ENCODE measurements at regions not wholly inside any gene's neighbourhood (a gene's known extent, or its start where the extent isn't known, plus 50 kb on each side); places are given as distances from the start of the nearest gene placed in this dataset.

- H3K4me3 ChIP-seq (ENCODE audit: low read length): no peak overlapping the region
- Mint-ChIP-seq H3K27me3 (peaks cover 7 to 27% of the 10 kb centered on the region in 2 donors), H3K36me3 (no peaks in the 10 kb centered on the region), H3K4me1 (no peaks in the 10 kb centered on the region), H3K9me3 (no peaks in the 10 kb centered on the region), H3K4me3 (no peak overlapping the region), H3K27ac (no peak overlapping the region)
- ChIA-PET CTCF (interaction anchor here (1.1 kb wide), 1 partner anchor 19 kb away, joined by 4 read pairs; no protein-coding TSS in a partner anchor), POLR2A (no interaction called here)
- H3K27me3 ChIP-seq (ENCODE audit: insufficient read depth, low read length, poor library complexity, severe bottlenecking): no peaks in the 10 kb centered on the region
- H3K36me3 ChIP-seq (ENCODE audit: insufficient read depth, low read length): no peaks in the 10 kb centered on the region
- no peak overlapping the region for H3K27ac ChIP-seq (ENCODE audit: low read depth, low read length)
- H3K9me3 ChIP-seq (ENCODE audit: low read length): no peaks in the 10 kb centered on the region
- peaks cover 3% of the 10 kb centered on the region for H3K4me1 ChIP-seq (ENCODE audit: insufficient read depth, low read length)
- no peak for DNase-seq
Observed at GRCh38 chr3:10596746-10597448, 91.5 kb upstream of the ATP2B2 start.

- Mint-ChIP-seq H3K4me3 (no peak overlapping the region), H3K9me3 (no peaks in the 10 kb centered on the region), H3K36me3 (no peaks in the 10 kb centered on the region), H3K27me3 (peaks cover 7 to 20% of the 10 kb centered on the region in 2 donors), H3K27ac (no peak overlapping the region), H3K4me1 (peaks cover 6 to 7% (median 6%) of the 10 kb centered on the region in 3 donors)
- Histone ChIP-seq H3K36me3 (ENCODE audit: insufficient read depth, low read length) (no peaks in the 10 kb centered on the region), H3K4me1 (ENCODE audit: insufficient read depth, low read length) (peaks cover 11% of the 10 kb centered on the region), H3K27me3 (ENCODE audit: insufficient read depth, low read length, poor library complexity, severe bottlenecking) (no peaks in the 10 kb centered on the region), H3K27ac (ENCODE audit: low read depth, low read length) (no peak overlapping the region), H3K9me3 (ENCODE audit: low read length) (no peaks in the 10 kb centered on the region), H3K4me3 (ENCODE audit: low read length) (no peak overlapping the region)
- ChIA-PET CTCF (no interaction called here), POLR2A (no interaction called here)
- no peak for DNase-seq
Observed at GRCh38 chr3:10597733-10598132, 92.3 kb upstream of the ATP2B2 start.

- Mint-ChIP-seq H3K36me3 (no peaks in the 10 kb centered on the region), H3K4me1 (peaks cover 19 to 20% (median 19%) of the 10 kb centered on the region in 3 donors), H3K27ac (no peak overlapping the region), H3K27me3 (peaks cover 11 to 19% of the 10 kb centered on the region in 2 donors), H3K4me3 (no peak overlapping the region), H3K9me3 (no peaks in the 10 kb centered on the region)
- ChIA-PET POLR2A (no interaction called here), CTCF (interaction anchor here (0.5 to 1.5 kb wide), 3 partner anchors 11 to 1075 kb away, joined by 3 to 4 read pairs (median 3); no protein-coding TSS in a partner anchor)
- DNase-seq: no peak
- no peaks in the 10 kb centered on the region for H3K36me3 ChIP-seq (ENCODE audit: insufficient read depth, low read length)
- H3K4me1 ChIP-seq (ENCODE audit: insufficient read depth, low read length): peaks cover 24% of the 10 kb centered on the region
- H3K27ac ChIP-seq (ENCODE audit: low read depth, low read length): no peak overlapping the region
- H3K27me3 ChIP-seq (ENCODE audit: insufficient read depth, low read length, poor library complexity, severe bottlenecking): no peaks in the 10 kb centered on the region
- no peak overlapping the region for H3K4me3 ChIP-seq (ENCODE audit: low read length)
- no peaks in the 10 kb centered on the region for H3K9me3 ChIP-seq (ENCODE audit: low read length)
Observed at GRCh38 chr3:10599017-10599416, 93.6 kb upstream of the ATP2B2 start.

- H3K27ac ChIP-seq (ENCODE audit: low read depth, low read length): no peak overlapping the region
- no peaks in the 10 kb centered on the region for H3K27me3 ChIP-seq (ENCODE audit: insufficient read depth, low read length, poor library complexity, severe bottlenecking)
- no peak for DNase-seq
- POLR2A ChIA-PET: no interaction called here
- no peak overlapping the region for H3K4me3 ChIP-seq (ENCODE audit: low read length)
- Mint-ChIP-seq H3K4me3 (no peak overlapping the region), H3K9me3 (no peaks in the 10 kb centered on the region), H3K36me3 (no peaks in the 10 kb centered on the region), H3K27me3 (peaks cover 11 to 19% of the 10 kb centered on the region in 2 donors), H3K27ac (no peak overlapping the region), H3K4me1 (peaks cover 22 to 24% (median 23%) of the 10 kb centered on the region in 3 donors)
- peaks cover 28% of the 10 kb centered on the region for H3K4me1 ChIP-seq (ENCODE audit: insufficient read depth, low read length)
- H3K36me3 ChIP-seq (ENCODE audit: insufficient read depth, low read length): no peaks in the 10 kb centered on the region
- CTCF ChIA-PET: interaction anchor here (1.2 to 1.5 kb wide), 2 partner anchors 11 to 139 kb away, joined by 3 to 4 read pairs; no protein-coding TSS in a partner anchor
- no peaks in the 10 kb centered on the region for H3K9me3 ChIP-seq (ENCODE audit: low read length)
Observed at GRCh38 chr3:10599444-10599843, 94.1 kb upstream of the ATP2B2 start.

GRCh38 chr3:10600296-10600714 lies 94.9 kb upstream of the ATP2B2 start:
- no peak overlapping the region for H3K27ac ChIP-seq (ENCODE audit: low read depth, low read length)
- no peaks in the 10 kb centered on the region for H3K36me3 Mint-ChIP-seq
- H3K27ac Mint-ChIP-seq: no peak overlapping the region
- POLR2A ChIA-PET: no interaction called here
- no peaks in the 10 kb centered on the region for H3K36me3 ChIP-seq (ENCODE audit: insufficient read depth, low read length)
- H3K9me3 Mint-ChIP-seq: no peaks in the 10 kb centered on the region
- no peaks in the 10 kb centered on the region for H3K27me3 ChIP-seq (ENCODE audit: insufficient read depth, low read length, poor library complexity, severe bottlenecking)
- H3K4me1 Mint-ChIP-seq: peaks cover 28 to 31% (median 30%) of the 10 kb centered on the region in 3 donors
- no peak overlapping the region for H3K4me3 ChIP-seq (ENCODE audit: low read length)
- no peak for DNase-seq
- H3K27me3 Mint-ChIP-seq: peaks cover 11 to 24% of the 10 kb centered on the region in 2 donors
- no peaks in the 10 kb centered on the region for H3K9me3 ChIP-seq (ENCODE audit: low read length)
- H3K4me1 ChIP-seq (ENCODE audit: insufficient read depth, low read length): peaks cover 28% of the 10 kb centered on the region
- no peak overlapping the region for H3K4me3 Mint-ChIP-seq
- CTCF ChIA-PET: interaction anchor here (1.5 kb wide), 1 partner anchor 10 kb away, joined by 3 read pairs; no protein-coding TSS in a partner anchor

- Mint-ChIP-seq H3K27ac (no peak overlapping the region), H3K4me1 (peaks cover 28 to 31% (median 30%) of the 10 kb centered on the region in 3 donors), H3K27me3 (peaks cover 11 to 23% of the 10 kb centered on the region in 2 donors), H3K9me3 (no peaks in the 10 kb centered on the region), H3K4me3 (no peak overlapping the region), H3K36me3 (no peaks in the 10 kb centered on the region)
- Histone ChIP-seq H3K4me1 (ENCODE audit: insufficient read depth, low read length) (peaks cover 28% of the 10 kb centered on the region), H3K27me3 (ENCODE audit: insufficient read depth, low read length, poor library complexity, severe bottlenecking) (no peaks in the 10 kb centered on the region), H3K36me3 (ENCODE audit: insufficient read depth, low read length) (no peaks in the 10 kb centered on the region), H3K9me3 (ENCODE audit: low read length) (no peaks in the 10 kb centered on the region), H3K27ac (ENCODE audit: low read depth, low read length) (no peak overlapping the region), H3K4me3 (ENCODE audit: low read length) (no peak overlapping the region)
- ChIA-PET CTCF (no interaction called here), POLR2A (no interaction called here)
- DNase-seq: no peak
Observed at GRCh38 chr3:10600726-10601125, 95.3 kb upstream of the ATP2B2 start.

DNA sequence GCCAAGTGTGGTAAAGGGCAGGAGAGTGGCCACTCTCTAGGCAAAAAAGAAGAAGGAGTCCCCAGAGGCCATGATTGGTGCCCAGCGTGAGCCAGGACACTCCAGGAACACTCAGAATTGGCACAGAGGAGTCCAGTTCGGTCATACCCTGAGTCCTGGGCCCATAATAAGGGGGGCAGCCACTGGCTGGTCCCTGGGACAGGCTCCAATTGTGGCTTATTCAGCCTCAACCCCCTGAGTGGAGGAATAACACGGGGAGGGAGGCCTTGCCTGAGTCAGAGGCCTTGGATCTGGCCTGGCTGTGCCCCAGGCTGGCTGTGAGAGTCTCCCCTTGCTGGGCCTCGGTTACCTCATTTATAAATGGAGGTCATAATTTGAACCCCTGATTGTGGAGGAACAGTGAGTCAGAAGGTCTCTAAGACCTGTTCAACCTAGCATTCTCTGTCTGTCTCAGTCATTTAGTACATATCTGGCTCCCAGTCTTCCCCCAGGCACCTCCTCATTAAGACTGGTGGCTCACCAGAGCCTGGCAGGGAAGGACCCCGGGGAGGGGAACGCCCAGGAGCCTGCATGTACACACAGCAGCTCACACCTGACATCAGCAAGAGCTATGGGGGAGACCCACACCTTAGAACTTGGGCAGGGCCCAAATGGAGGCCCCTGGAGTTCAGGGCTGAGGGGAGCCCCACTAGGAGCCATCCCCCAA lies 95.9 kb upstream of the ATP2B2 start:
- Mint-ChIP-seq H3K27me3 (peaks cover 8 to 21% of the 10 kb centered on the region in 2 donors), H3K27ac (no peak overlapping the region), H3K36me3 (no peaks in the 10 kb centered on the region), H3K4me1 (peaks cover 28 to 31% (median 30%) of the 10 kb centered on the region in 3 donors), H3K4me3 (no peak overlapping the region), H3K9me3 (no peaks in the 10 kb centered on the region)
- DNase-seq: no peak
- H3K4me3 ChIP-seq (ENCODE audit: low read length): no peak overlapping the region
- no peak overlapping the region for H3K27ac ChIP-seq (ENCODE audit: low read depth, low read length)
- ChIA-PET CTCF (no interaction called here), POLR2A (no interaction called here)
- H3K4me1 ChIP-seq (ENCODE audit: insufficient read depth, low read length): peaks cover 28% of the 10 kb centered on the region
- H3K9me3 ChIP-seq (ENCODE audit: low read length): no peaks in the 10 kb centered on the region
- H3K27me3 ChIP-seq (ENCODE audit: insufficient read depth, low read length, poor library complexity, severe bottlenecking): no peaks in the 10 kb centered on the region
- no peaks in the 10 kb centered on the region for H3K36me3 ChIP-seq (ENCODE audit: insufficient read depth, low read length)

DNA sequence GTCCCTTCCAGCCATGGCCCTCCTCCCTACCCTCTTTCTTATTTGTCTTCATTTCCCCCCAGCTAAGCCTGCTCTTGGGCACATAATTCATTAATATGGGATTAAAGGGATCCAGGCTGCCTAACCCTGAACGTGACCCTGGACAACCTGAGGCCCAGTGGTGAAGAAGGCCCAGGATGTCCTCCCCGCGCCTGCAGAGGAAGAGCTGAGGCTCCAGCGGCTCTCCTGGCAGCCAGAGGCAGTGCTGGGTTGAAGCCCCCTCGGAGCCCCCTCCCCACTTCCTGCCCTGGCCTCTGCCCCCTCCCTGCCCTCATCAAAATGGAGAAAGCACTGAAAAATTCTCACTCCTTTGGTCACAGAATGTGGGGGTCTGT lies 96.5 kb upstream of the ATP2B2 start:
- H3K27ac Mint-ChIP-seq: peak overlapping the region in 1 of 8 donors; percentile 84
- no peak overlapping the region for H3K4me3 Mint-ChIP-seq
- H3K36me3 Mint-ChIP-seq: no peaks in the 10 kb centered on the region
- Histone ChIP-seq H3K4me3 (ENCODE audit: low read length) (no peak overlapping the region), H3K4me1 (ENCODE audit: insufficient read depth, low read length) (peaks cover 28% of the 10 kb centered on the region), H3K27me3 (ENCODE audit: insufficient read depth, low read length, poor library complexity, severe bottlenecking) (no peaks in the 10 kb centered on the region), H3K36me3 (ENCODE audit: insufficient read depth, low read length) (no peaks in the 10 kb centered on the region), H3K9me3 (ENCODE audit: low read length) (no peaks in the 10 kb centered on the region), H3K27ac (ENCODE audit: low read depth, low read length) (no peak overlapping the region)
- peaks cover 8 to 24% of the 10 kb centered on the region in 2 donors for H3K27me3 Mint-ChIP-seq
- no peaks in the 10 kb centered on the region for H3K9me3 Mint-ChIP-seq
- ChIA-PET CTCF (no interaction called here), POLR2A (no interaction called here)
- H3K4me1 Mint-ChIP-seq: peaks cover 28 to 31% (median 30%) of the 10 kb centered on the region in 3 donors
- DNase-seq: no peak

Data from CD8-positive, alpha-beta memory T cell (primary cell).